Lower leg skin (tissue), 3 donors: ENCODE measurements at regions not wholly inside any gene's neighbourhood (a gene's known extent, or its start where the extent isn't known, plus 50 kb on each side); places are given as distances from the start of the nearest gene placed in this dataset.

Source experiments
- POLR2A ChIP-seq, 2 donors: fragments of 450-650 bp; IDR thresholded peaks; one replicate each; pipeline ENCODE4 v1.6.1; 2016 to 2017; ENCODE audit warnings: antibody characterized with exemption in 2 of 2, mild to moderate bottlenecking in 1 of 2, moderate library complexity in 1 of 2
- TF ChIP-seq, protein P1 (sequence below), 3 donors: fragments of 450-650 bp; IDR thresholded peaks; one replicate each; pipeline ENCODE4 v1.5.1; 2016; ENCODE audit warnings: antibody characterized with exemption in 3 of 3, mild to moderate bottlenecking in 3 of 3, moderate library complexity in 2 of 3

GRCh38 chr4:1495416-1496115, 89.3 kb upstream of the NKX1-1 start:
- TF ChIP-seq, protein P1, sequence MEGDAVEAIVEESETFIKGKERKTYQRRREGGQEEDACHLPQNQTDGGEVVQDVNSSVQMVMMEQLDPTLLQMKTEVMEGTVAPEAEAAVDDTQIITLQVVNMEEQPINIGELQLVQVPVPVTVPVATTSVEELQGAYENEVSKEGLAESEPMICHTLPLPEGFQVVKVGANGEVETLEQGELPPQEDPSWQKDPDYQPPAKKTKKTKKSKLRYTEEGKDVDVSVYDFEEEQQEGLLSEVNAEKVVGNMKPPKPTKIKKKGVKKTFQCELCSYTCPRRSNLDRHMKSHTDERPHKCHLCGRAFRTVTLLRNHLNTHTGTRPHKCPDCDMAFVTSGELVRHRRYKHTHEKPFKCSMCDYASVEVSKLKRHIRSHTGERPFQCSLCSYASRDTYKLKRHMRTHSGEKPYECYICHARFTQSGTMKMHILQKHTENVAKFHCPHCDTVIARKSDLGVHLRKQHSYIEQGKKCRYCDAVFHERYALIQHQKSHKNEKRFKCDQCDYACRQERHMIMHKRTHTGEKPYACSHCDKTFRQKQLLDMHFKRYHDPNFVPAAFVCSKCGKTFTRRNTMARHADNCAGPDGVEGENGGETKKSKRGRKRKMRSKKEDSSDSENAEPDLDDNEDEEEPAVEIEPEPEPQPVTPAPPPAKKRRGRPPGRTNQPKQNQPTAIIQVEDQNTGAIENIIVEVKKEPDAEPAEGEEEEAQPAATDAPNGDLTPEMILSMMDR (IDR thresholded peaks at IDR 0.05) = no peak
- no peak for TF ChIP-seq POLR2A (IDR thresholded peaks at IDR 0.05)
